GM12872 (cell line): ENCODE measurements at regions not wholly inside any gene's neighbourhood (a gene's known extent, or its start where the extent isn't known, plus 50 kb on each side); places are given as distances from the start of the nearest gene placed in this dataset.

ENCODE experiments used
- TF ChIP-seq, protein P1 (sequence below): IDR thresholded peaks from 3 replicates; pipeline ENCODE4 v1.5.1; 2011; ENCODE audit warnings: low read depth, mild to moderate bottlenecking, low read length, moderate library complexity; ENCODE audit not compliant: insufficient read depth

GRCh38 chr7:145082366-145083161 lies 246.7 kb upstream of the TPK1 start:
- TF ChIP-seq, protein P1, sequence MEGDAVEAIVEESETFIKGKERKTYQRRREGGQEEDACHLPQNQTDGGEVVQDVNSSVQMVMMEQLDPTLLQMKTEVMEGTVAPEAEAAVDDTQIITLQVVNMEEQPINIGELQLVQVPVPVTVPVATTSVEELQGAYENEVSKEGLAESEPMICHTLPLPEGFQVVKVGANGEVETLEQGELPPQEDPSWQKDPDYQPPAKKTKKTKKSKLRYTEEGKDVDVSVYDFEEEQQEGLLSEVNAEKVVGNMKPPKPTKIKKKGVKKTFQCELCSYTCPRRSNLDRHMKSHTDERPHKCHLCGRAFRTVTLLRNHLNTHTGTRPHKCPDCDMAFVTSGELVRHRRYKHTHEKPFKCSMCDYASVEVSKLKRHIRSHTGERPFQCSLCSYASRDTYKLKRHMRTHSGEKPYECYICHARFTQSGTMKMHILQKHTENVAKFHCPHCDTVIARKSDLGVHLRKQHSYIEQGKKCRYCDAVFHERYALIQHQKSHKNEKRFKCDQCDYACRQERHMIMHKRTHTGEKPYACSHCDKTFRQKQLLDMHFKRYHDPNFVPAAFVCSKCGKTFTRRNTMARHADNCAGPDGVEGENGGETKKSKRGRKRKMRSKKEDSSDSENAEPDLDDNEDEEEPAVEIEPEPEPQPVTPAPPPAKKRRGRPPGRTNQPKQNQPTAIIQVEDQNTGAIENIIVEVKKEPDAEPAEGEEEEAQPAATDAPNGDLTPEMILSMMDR = no peak

DNA sequence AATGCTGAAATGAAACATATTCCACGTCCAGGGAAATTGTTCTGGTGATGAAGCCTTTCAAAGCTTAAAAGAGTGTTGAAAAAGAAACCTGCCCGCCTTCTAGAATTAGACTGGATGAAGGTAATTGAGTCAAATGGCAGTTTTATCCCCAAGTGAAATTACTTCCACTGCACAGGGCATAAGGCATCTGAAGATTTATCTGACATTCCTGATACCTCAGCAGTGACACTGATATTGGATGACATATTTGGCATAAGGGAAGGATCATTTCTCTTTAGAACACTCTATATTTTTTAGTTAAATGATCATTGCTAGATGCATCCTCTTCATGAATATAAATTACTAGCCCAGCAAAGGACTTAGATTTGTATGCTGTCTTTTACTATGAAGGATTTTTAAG lies 229.6 kb upstream of the TPK1 start:
- TF ChIP-seq, protein P1 = no peak

DNA sequence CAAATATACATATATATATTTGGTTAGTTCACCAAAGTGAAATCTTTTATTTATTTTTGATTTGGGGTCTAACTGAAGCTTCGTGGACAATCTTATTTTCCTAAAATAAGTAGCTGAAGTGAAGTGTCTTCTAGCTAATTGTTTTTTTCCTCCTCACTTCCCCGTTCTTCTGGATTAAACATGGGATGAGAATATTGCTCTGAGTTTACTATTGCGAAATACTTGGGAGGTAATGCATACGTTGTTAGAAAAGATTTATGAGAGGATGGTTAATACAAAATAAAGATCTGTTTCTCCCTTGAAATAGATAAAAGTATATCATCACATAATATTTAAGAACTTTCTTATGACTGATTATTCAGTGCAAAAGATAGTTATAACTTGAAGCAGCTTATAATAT lies 228.3 kb upstream of the TPK1 start:
- TF ChIP-seq, protein P1 = no peak

DNA sequence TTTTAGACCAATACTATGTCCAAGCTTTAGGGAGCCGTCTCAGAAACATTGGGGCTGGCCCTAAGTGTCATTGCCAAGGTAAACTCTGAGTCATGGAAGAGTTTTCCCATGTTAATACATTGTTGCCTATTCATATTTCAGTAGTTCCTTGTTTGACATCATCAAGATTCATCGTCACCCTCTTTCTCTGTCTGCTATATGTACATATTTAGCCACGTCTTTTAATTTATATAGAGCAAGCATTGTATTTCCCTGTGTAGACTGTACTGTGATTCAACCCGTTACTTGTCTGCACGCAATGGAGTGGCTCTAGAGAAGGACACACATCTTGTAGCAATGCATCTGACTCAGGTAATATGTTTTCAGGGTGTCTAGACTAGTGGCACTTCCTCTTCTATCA lies 217.9 kb upstream of the TPK1 start:
- TF ChIP-seq, protein P1 = no peak

DNA sequence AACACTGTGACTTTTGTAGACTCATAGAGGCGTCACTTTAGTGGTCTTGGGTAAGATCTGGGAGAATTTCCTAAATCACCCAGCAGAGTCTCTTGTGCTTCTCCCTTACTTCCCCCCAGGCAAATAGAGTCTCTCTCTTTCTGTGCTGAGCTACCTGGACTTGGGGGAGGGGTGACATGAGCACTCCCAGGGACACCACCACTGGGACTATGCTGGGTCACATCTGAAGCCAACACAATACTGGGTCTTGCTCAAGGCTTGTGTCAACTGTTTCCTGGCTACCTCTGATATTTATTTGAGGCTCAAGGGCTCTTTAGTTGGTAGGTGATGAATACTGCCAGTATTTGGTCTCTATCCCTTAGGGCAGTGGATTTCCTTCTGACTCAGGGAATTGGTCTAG lies 214.6 kb upstream of the TPK1 start:
- TF ChIP-seq, protein P1 = no peak

DNA sequence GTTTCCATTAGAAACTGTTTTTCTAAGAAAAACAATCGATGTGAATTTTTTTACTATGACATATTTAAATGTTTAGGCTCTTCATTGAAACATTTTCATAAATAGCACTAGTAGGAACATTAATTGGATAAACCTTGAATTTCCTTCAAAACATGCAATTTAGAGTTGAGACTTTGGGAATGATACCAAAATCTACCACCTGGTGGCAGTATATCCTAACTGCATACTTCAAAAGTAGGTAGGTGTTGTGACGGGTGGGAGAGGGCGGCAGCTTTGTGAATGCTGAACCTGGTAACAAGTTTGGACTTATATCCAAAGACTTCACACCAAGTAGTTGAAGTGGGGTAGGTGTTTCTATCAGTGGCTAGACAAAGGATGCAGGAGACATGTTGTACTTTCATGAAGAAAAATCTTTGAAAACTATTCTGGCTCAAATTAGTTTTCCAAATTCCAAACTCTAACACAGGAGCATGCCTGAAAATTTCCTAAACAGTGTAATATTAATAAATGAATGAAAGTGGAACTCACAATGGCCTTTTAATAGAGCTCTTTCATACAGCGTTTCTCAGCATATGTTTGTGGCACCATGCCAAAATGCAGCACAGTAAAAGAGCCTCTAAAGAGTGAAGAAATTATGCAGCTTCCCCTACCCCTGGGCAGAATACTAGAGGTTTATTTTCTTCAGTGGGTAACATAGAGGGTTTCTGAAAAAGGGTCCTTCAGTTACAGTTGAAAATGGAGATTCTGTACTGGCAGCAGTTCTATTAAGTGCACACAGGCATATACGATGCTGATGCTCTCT lies 201.0 kb upstream of the TPK1 start:
- TF ChIP-seq, protein P1 = peak; percentile 74

- TF ChIP-seq, protein P1 = no peak
Observed at GRCh38 chr7:145031162-145031561, 195.3 kb upstream of the TPK1 start.
